ENCODE measurements at regions not wholly inside any gene's neighbourhood (a gene's known extent, or its start where the extent isn't known, plus 50 kb on each side); places are given as distances from the start of the nearest gene placed in this dataset.

DNA sequence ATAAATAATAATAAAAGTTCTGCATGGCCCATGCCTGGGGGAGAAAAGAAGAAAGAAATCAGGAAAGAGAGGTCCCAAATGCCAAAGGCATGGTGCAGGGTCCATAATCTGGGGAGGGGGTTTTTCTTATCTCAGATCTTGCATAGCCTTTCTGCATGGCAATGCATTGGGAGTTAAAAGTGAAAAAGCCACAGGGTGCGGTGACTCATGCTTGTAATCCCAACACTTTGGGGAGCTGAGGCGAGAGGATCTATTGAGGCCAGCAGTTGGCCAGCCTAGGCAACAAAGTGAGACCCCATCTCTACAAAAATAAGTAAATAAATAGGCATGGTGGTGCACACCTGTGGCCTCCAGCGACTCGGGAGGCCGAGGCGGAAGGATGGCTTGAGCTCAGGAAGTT, 76.8 kb upstream of the GATA2 start:
- no peak for DNase-seq

DNA sequence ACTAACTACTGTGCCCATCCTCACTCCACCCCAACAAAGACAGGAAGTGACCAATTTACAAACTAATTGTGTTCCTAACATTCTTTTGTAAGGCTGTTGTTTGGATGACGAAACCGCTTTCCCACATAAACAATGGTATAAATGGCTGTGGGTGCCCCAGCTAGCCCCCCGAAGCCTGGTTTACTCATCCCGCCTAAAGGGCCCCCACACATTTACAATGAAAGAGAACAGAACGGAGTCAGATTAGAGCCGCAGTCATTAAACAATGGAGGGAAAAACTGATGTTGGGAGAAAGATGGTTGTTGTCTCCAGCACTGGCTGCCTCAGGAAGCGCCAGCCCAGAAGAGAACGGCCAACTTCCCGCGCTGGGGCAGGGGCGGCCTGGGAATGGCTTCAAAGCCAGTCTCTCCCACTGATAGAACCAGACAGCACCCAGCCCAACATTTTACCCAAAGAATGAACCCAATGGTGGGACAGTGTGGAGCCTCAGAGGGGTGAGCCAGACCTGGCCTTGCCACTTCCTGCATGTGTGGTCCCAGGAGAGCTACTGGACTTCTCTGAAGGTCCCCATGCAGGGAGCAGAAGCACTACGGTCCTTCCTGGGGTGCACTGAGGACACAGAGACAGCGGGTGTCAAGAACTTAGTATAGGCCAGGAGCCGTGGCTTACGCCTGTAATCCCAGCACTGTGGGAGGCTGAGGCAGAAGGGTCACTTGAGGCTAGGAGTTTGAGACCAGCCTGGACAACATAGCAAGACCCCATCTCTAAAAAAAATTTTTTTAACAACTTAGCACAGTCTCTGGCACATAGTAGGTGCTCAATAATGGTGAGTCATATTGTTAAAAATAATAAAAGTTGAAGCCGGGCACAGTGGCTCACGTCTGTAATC, 75.8 kb upstream of the GATA2 start:
- no peak for DNase-seq

DNA sequence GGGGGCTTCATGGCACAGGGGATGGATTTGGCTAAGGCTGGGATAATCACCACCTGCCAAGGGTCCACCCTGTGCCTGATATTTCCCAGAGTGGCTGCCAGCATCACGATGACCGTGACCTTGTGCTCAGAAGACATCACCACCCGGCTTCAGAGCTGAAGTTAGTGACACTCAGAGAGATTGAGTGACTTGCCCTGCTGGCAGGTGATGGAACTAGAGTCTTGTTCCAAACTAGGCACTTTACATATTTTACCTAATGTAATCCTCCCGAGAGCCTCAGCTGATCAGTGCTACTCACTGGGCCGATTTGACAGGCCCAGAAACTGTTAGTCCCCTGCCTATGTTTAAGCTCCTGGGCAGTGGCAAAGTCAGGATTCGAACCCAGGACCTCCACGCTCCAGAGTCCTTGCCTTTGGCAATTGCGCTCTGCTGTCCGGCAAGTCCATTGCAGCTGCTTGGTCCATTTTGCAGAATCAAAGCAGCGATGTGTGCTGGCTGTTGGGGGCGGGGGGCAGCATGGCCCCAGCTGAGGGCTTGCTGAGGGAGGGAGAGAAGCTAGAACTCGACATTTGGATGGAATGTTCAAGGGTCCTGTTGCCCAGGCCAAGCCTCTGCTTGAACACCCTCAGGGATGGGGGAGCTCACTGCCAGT, 74.8 kb upstream of the GATA2 start:
- no peak for DNase-seq

DNA sequence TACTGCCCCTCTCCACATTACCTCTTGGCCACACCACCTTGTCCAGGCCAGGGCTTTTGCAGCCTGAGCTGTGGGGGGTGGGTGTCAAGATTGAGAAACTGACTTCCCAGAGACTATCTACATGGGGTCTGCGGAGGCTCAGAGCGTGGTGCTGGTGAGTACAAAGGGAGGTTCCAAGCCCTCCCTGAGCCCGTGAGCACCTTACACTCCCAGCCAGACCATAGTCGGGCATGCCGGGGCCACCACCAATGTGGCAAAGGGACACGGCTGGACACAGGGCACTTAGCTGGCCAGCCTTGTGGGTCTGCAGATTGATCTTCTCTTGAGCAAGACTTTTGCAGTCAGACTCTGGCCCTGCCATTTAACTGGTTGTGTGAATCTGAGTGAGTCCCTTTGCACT, 74.1 kb upstream of the GATA2 start:
- no peak for DNase-seq

DNA sequence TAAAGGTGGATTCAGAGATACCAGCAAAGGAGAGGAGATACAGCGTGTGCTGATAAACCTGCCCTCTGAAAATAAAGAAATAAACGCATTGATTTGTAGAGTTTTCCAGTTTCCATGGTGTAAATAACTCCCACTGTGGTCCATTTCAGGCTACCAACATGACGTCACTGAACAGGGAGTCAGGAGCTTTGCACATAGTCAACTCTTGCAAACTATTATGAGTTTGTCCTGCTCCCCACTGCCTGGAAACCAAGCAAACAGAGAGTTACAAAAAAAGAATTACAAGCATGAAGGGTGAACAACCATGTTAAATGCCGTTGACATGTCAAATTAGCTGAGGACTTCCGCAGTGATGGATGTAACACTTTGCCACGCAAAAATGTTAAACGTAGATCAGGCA, 70.4 kb upstream of the GATA2 start:
- no peak for DNase-seq

DNA sequence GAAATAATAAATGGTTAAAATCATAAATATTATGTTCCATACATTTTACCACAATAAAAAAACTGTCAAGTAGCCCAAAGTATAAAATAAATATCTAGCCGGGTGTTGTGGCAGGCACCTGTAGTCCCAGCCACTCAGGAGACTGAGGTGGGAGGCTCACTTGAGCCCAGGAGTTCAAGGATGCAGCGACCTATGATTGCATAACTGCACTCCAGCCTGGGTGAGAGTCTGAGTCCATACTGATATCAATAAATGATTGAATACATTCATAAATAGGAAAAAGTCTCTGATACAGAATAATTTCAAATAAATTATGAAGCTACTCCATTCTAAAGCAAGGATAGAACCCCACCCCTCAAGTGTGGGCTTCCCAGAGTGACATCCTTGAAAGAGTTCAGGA, 68.5 kb upstream of the GATA2 start:
- no peak for DNase-seq

DNA sequence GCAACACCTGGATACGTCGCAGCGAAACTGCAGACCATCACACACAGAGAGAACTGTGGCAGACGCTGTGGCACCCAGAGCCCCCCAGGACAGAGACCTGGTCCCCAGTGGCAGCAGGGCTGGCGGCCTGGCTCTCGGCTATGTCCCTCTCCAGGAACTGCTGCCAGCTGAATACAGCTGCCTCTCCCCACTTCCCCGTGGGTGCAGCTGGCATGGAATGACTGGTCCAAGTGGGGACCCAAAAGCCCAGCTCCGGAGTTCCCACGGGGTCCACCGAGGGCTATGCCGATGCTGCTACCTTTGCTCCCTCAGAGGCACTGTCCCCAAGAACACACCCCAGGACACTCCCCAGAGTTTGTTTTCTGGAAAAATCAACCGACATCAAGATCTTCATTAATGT, 67.8 kb upstream of the GATA2 start:
- no peak for DNase-seq

DNA sequence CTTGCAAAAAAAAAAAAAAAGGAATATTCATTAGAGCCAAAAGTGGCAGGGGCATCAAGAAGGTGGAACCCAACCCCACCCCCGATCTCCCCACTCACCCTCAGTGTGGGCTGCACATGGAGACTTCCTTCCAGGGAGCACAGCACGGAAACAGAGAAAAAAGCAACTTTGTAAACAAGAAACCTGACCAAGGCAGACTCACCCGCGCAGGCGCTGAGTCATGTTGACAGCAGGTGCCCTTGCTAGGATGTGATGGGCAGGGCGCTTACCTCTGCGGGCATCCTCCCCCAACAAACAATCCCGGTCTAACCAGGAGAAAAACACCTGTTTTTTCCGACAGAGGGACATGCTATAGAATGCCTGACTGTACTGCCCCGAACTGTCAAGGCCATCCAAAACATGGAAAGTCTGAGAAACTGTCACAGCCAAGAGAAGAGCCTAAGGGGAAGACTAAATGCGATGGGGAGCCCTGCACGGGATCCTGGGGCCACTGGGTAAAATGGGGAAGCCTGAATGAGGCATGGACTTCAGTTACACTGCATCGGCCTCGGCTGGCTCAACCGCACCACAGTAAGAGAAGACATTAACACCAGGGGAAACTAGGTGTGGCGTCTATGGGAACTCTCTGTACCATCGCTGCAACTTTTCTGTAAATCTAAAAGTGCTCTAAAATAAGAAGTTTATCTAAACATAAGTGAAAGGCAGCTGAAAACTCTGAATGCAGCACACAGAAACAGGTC, 66.7 kb upstream of the GATA2 start:
- DNase-seq = peak in 2 of 3 experiments; percentile 58 to 79

DNA sequence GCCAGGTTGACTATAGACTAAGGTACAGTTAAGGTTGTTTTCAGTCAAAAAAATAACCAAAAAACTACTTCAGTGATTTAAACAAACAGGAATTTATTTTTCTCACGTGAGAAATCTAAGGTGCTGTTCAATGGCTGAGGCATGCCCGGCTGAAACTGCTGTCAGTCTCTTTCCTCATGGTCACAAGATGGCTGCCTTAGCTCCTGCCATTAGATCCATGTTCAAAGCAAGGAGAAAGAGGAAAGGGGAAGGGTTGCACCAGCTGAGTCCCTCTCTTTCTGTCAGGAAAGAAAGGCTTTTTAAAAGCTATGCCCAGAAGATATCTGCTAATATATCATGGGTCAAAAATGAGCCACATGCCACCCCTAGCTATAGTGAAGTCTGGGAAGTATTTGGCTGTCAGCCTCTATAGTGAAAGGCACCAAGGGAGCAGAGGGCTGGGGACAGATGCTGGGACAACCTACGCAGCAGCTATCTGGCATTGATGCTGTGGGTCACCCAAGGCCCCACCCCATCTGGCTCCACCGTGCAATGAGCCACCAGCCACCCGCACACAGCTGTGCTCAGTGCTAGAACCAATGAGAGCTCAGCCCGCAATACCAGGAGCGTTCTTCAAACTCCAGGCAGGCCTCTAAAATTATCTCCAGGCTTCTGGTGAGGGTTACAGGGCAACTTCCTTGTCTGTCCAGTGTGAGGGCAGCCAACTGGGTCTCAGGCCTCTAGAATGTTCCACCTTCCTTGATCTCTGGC, 64.7 kb upstream of the GATA2 start:
- no peak for DNase-seq

DNA sequence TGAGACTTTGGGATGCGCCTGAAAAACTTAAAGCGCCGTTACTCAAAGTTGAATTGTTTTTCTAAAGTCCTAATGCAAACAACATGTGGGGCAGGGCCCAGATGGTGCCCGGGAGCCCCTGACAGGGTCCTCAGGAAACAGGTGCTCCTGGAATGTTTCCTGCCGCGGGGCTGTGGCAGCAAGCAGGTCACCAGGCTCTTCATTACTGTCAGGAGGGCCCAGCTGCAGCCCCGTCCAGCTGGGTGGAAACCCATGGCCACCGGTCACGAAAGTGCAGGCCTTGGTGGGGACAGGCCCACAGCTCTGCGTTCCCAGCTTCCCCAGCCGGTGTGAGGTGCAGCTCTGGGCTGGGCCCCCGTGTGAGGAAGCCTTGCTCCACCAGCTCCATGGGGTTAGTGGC, 63.9 kb upstream of the GATA2 start:
- DNase-seq = no peak

DNA sequence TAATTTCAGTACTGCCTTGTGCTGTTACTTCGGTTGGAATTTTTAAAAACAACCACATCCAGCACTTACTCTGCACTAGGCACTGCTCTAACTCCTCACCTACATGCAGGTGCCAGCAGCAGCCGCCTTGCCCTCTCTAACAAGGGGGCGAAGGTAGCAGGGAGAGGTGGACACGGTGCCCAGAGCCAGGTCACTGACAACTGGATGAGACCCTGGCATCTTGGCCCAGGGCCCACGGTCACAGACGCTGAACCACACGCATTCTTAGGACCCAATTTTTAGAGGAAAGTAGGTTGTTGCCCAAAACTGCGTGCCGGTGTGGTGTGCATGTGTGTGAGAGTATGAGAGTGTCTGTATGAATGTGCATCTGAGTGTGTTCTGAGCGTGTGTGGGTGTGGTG, 63.4 kb upstream of the GATA2 start:
- DNase-seq = no peak

DNA sequence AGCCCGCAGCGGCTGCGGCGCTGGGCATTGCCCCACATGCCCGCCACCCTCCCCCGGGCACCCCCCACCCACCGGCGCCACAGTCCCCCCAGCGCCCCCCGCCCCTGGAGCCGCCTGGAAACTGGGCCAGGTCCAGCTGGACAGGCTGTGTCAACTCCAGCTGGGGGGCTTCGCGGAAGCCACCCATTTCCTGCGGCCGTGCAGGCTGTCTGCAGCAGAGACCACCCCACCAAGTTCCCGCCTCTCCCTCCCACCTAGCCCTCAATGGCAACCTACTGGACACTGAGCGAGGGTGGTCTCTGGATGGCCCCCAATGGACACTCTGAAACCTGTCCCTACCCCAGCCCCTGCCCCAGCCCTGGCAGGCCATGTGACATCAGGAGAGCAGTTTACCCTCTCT, 62.8 kb upstream of the GATA2 start:
- DNase-seq = no peak

DNA sequence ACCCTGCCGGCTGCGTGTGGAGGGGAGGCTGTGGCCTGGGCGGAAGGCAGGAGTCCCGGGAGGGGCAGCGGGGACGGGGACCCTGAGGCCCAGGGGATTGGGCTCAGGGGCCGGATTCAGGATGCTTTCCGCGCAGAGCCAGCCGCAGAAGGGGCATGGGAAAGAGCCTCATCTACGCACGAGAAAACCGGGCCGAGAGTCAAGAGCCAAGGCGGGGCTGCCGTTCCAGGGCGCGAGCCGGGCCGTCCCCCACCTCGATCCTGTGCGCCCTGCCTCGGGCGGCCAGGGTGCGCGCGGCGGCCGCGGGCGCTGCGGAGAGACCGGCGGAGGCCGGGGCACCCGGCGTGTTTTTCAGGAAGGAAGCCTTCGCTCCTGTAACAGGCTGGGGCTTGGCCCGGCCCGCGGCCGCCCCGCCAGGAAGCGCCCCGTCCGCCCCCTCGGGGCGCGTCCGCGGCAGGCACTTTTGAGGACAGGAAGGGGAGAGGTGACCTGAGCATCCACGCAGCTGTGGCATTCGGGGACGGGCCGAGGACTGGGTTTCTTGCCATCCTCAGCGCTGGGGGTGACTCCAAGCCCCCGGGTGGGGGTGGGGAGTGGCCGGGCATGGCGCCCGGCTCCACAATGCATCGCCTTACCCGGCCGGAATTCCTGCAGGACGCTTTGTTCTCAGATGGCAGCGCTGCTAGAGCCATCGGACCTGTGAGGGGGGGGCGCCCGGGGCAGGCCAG, 62.3 kb upstream of the GATA2 start:
- no peak for DNase-seq

DNA sequence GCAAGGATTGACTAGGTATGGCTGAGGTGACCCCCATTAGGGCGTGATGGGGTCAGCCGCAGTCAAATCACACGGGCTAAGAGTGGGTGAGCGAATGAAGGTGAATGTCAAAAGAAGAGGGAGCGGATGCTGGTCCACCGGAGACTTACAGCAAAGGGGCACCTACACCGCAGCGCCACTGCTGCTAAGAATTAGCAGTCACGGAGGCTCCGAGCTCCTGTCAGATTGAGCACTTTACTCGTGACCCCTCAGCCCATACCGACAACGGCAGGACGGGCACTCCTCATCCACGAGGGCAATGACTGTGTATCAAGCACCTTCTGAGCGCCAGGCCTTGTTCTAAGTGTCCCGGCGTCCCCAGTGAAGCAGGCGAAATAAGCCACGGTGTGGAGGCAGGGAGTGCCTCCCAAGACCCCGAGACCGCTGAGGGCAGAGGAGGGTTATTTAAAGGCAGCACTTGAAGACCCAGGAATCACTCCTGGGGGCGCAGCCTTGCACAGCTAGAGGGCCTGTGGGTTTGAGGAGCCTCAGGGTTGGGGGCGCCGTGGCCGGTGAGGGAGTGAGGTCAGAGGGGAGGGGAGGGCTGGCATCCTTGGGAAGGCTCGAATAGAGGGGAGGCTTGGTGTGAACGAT, 61.6 kb upstream of the GATA2 start:
- no peak for DNase-seq

DNA sequence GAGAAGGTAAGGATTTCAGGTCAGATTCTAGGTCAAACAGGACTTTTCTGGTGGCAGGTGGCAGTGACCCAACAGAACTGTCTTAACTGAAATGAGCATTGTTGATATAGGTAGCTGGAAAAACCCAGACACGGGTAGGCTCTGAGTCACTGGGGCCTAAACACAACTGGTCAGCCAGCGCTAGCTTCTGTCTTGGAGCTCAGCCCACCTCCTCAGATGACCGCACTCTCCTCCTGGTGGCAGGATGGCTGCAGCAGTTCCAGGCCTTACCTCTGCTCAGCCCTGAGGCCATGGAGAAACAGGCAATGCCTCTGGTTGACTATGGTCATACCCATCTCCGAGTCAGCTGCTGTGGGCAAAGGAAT, 61.1 kb upstream of the GATA2 start:
- no peak for DNase-seq

DNA sequence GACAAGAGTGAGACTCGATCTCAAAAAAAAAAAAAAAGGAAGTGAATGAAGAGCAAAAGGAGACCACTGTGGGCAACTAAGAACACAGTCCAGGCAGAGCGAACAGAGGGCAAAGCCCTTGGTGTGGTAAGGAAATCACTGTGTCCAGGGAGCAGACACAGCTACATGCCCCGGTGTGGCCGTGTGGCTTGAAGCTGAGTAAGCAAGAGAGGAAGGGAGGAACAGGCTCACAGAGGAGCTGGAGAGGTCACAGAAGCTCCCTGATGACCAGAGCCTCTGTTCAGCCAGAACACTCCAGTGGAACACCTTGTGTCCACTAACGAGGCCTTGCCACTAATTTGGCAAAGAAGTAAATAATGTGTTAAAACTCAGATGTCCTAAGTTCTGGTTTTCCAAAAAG, 60.6 kb upstream of the GATA2 start:
- no peak for DNase-seq

DNA sequence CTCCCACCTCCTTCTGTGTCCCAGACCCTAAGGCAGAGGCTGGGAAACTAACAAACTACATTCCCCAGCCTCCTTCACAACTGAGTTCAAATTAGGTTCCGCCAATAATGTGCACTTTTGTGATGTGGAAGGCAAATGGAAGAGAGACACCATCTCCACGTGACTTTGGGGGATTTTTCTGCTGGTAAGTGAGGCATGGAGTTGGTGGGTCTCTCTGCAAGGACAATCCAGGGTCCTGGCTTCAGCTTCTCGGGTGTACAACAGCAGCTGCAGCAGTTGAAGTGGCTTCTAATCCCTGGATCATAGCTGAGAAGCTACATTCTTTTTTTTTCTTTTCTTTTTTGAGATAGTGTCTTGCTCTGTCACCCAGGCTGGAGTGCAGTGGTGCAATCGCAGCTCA, 58.9 kb upstream of the GATA2 start:
- no peak for DNase-seq

DNA sequence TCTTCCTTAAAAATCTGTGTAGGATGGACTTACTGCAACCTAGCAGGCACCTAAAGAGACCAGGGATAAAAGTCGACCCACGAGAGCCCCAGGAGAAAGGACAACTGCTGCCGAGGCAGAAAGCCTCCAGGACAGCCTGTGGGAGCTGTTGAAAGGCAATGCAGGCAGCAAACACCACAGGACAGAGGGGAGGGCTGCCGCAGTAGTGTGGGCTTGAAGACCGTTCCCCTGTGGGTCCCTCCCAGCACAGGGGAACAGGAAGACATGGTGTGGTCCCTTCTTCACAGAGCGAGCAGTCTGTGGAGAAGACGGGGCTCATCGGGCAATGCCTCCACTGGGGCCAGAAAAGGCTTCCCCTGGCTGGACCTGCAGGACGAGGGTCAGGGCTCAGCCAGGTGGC, 58.5 kb upstream of the GATA2 start:
- no peak for DNase-seq

DNA sequence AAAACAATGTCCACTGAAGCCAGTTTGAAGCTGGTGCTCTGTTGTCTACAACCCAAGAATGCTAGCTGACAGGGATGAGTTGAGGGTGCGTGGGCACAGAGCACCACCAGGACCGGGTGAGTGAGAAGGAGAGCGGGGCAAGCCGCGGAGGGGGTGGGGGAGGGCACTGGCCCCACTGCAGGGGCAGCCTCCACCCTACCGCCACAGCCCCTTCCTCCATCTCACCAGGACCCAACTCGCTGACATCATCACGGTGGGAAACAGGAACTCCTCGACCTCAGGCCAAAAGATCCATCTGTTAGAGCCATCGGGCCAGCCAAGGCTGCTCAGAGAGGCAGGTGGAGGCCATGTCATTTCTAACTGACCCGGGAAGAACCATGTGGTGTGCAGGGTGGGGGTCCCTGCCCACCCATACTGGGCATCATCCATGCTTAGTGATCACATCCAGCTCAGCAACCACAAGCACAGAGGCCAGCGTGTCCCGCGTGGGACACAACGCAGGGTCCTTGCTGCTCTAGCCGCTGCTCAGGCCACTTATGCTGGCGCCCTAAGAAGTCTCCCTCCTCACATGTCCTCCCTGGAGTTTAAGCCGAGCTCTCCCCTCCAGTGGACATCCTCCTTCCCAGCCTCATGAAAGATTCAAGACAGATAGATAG, 57.6 kb upstream of the GATA2 start:
- DNase-seq = no peak

DNA sequence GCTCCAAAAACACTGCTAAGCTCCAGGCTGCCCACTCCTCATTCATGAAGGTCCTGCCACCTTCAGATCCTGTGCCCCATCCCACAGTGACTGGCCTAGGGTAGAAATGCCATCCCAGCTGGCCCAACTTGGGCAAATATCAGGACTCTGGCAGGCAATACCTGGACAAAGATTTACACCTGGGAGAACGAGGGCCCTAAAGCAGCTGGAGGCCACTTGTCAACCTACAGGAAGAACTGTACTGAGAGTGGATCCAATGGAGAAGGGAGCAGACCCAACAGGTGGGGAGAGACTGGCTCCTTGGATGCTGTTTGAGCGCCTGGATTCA, 57.1 kb upstream of the GATA2 start:
- no peak for DNase-seq

DNA sequence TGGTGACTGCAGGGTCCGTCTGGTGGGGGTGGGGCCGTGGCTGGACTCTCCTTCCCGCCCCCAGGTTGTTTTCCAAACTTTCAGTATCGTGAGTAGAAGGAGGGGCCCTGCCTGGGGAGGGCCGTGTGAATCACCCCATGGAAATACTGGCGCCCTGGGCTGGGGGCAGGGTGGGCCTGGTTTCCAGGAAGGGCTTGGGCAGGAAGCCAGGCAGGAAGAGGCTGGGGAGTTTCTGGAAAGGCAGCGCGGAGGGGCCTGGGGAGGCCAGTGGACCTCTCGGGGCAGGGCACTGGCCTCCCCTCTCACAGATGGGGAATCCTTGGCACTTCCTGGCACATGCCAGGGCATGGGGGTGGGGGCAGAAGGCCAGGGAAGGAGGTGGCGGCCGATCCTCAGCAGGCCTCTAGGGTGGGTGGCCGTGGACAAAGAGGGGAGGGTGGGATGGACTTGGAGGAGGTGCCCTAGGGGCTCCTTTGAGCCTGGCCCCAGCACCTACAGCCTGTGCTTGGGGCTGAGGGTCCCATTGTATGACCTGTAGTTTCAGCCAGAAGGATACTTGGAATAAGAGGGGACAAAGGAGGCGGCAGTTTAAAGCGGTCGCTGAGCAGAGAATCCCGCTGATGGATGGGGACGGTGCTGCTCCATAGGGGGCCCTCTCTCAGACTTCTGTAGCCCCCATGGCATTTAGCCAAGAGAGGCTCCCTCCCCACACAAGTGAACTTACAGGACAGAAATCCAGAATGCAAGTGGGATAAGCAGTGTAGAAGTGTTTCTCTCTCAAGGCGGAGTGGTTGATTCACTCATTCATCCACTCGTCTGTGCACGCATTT, 56.5 kb upstream of the GATA2 start:
- no peak for DNase-seq

All from NCI-H1417 (cell line).